ENCODE measurements at regions not wholly inside any gene's neighbourhood (a gene's known extent, or its start where the extent isn't known, plus 50 kb on each side); places are given as distances from the start of the nearest gene placed in this dataset.

GRCh38 chr4:144817081-144817480 is 171.1 kb downstream of the HHIP start:
- H3K36me3 Mint-ChIP-seq (ENCODE audit: unreplicated experiment), result no peaks in the 10 kb centered on the region
- TF ChIP-seq CTCF (IDR thresholded peaks at IDR 0.05), result no peak
- peaks cover 15% of the 10 kb centered on the region for H3K4me1 Mint-ChIP-seq (ENCODE audit: unreplicated experiment)
- H3K4me3 Mint-ChIP-seq (ENCODE audit: unreplicated experiment), result no peak overlapping the region
- H3K27ac Mint-ChIP-seq (ENCODE audit: unreplicated experiment), result no peak overlapping the region
- DNase-seq (ENCODE audit: extremely low spot score, unreplicated experiment), result no peak
- peaks cover 5% of the 10 kb centered on the region for H3K9me3 Mint-ChIP-seq (ENCODE audit: unreplicated experiment)
- H3K27me3 Mint-ChIP-seq (ENCODE audit: unreplicated experiment), result peaks cover 21% of the 10 kb centered on the region

- Mint-ChIP-seq H3K27ac (ENCODE audit: unreplicated experiment) (no peak overlapping the region), H3K9me3 (ENCODE audit: unreplicated experiment) (peaks cover 5% of the 10 kb centered on the region), H3K4me3 (ENCODE audit: unreplicated experiment) (no peak overlapping the region), H3K27me3 (ENCODE audit: unreplicated experiment) (peaks cover 19% of the 10 kb centered on the region), H3K4me1 (ENCODE audit: unreplicated experiment) (peaks cover 15% of the 10 kb centered on the region), H3K36me3 (ENCODE audit: unreplicated experiment) (no peaks in the 10 kb centered on the region)
- TF ChIP-seq CTCF (IDR thresholded peaks at IDR 0.05), result no peak
- DNase-seq (ENCODE audit: extremely low spot score, unreplicated experiment), result no peak
Observed at GRCh38 chr4:144818136-144818535, 172.2 kb downstream of the HHIP start.

GRCh38 chr4:144819591-144819990 is 173.6 kb downstream of the HHIP start:
- H3K36me3 Mint-ChIP-seq (ENCODE audit: unreplicated experiment), result no peaks in the 10 kb centered on the region

DNA sequence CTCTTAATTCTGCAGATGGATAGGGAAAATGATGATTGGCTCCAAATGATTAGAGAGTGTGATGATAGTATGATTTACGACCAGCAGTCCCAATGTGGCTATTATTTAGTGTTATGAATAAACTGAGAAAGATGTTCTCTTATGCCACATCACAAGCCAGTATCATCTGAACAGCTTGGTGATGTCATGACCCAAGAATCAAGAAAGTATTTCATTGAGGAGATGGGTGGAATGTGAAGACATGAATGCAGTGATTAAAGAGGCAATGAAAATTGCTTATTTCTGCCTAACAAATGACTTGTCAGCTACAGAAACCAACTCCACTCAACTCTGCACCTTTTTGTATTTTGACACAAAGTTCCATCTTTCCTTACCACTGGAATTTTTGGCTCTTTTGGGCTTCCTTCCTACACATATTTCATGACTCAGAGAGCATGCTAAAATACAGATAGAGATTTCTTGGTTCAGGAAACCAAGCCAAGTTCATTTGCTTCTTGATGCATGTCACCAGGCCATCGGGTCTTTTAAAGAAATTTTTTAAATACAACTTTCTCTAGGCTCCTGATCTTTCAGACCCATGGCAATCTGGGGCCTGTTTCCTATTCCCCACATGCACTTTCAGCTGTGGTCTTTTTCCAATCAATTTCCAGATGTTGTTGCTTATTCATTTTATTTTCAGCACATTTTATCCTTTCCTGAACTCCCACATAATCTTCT is 174.2 kb downstream of the HHIP start:
- peaks cover 6% of the 10 kb centered on the region for H3K27me3 Mint-ChIP-seq (ENCODE audit: unreplicated experiment)
- peaks cover 15% of the 10 kb centered on the region for H3K4me1 Mint-ChIP-seq (ENCODE audit: unreplicated experiment)
- peaks cover 7% of the 10 kb centered on the region for H3K9me3 Mint-ChIP-seq (ENCODE audit: unreplicated experiment)
- H3K36me3 Mint-ChIP-seq (ENCODE audit: unreplicated experiment), result no peaks in the 10 kb centered on the region
- H3K27ac Mint-ChIP-seq (ENCODE audit: unreplicated experiment), result peak overlapping the region; percentile 0
- no peak for DNase-seq (ENCODE audit: extremely low spot score, unreplicated experiment)
- no peak for TF ChIP-seq CTCF (IDR thresholded peaks at IDR 0.05)
- H3K4me3 Mint-ChIP-seq (ENCODE audit: unreplicated experiment), result no peak overlapping the region

More at GRCh38 chr4:144819591-144819990, 173.6 kb downstream of the HHIP start:
- peaks cover 15% of the 10 kb centered on the region for H3K4me1 Mint-ChIP-seq (ENCODE audit: unreplicated experiment)
- TF ChIP-seq CTCF (IDR thresholded peaks at IDR 0.05), result no peak
- DNase-seq (ENCODE audit: extremely low spot score, unreplicated experiment), result no peak
- H3K9me3 Mint-ChIP-seq (ENCODE audit: unreplicated experiment), result peaks cover 5% of the 10 kb centered on the region
- no peak overlapping the region for H3K4me3 Mint-ChIP-seq (ENCODE audit: unreplicated experiment)
- peaks cover 11% of the 10 kb centered on the region for H3K27me3 Mint-ChIP-seq (ENCODE audit: unreplicated experiment)
- no peak overlapping the region for H3K27ac Mint-ChIP-seq (ENCODE audit: unreplicated experiment)

- H3K27ac Mint-ChIP-seq (ENCODE audit: unreplicated experiment), result peak overlapping the region; percentile 0
- peaks cover 10% of the 10 kb centered on the region for H3K9me3 Mint-ChIP-seq (ENCODE audit: unreplicated experiment)
- no peak for DNase-seq (ENCODE audit: extremely low spot score, unreplicated experiment)
- peaks cover 6% of the 10 kb centered on the region for H3K27me3 Mint-ChIP-seq (ENCODE audit: unreplicated experiment)
- no peaks in the 10 kb centered on the region for H3K36me3 Mint-ChIP-seq (ENCODE audit: unreplicated experiment)
- no peak overlapping the region for H3K4me3 Mint-ChIP-seq (ENCODE audit: unreplicated experiment)
- H3K4me1 Mint-ChIP-seq (ENCODE audit: unreplicated experiment), result peaks cover 15% of the 10 kb centered on the region
- TF ChIP-seq CTCF (IDR thresholded peaks at IDR 0.05), result no peak
Observed at GRCh38 chr4:144820728-144821085, 174.8 kb downstream of the HHIP start.

All from osteocyte (in vitro differentiated cells).